ENCODE measurements at regions not wholly inside any gene's neighbourhood (a gene's known extent, or its start where the extent isn't known, plus 50 kb on each side); places are given as distances from the start of the nearest gene placed in this dataset.

DNA sequence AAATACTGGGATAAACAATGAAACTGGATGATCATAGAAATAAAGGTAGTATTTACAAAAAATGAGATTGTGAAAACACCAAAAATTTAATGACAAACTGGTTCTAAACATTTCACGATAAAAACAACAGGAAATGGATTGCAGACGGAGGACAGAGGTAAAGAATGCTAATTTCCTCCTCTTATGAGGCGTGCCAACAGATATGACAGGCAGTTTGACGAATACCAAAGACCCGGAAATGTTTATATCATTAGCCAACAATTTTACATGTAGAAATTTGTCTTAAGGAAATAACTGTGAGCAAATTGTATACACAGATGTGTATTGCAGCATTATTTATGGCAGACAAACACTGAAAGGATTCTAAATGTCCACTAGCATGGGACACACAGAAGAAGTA lies 162.0 kb upstream of the MGMT start:
- DNase-seq (ENCODE audit: low read depth in 4 of 4, low spot score in 2 of 4): no peak

- DNase-seq (ENCODE audit: low read depth in 4 of 4, low spot score in 2 of 4): no peak
Measured at GRCh38 chr10:129307141-129307540, 159.9 kb upstream of the MGMT start.

GRCh38 chr10:129308953-129309564 lies 158.0 kb upstream of the MGMT start:
- no peak for DNase-seq (ENCODE audit: low read depth in 4 of 4, low spot score in 2 of 4)

- no peak for DNase-seq (ENCODE audit: low read depth in 4 of 4, low spot score in 2 of 4)
Measured at GRCh38 chr10:129309565-129309964, 157.5 kb upstream of the MGMT start.

- DNase-seq (ENCODE audit: low read depth in 4 of 4, low spot score in 2 of 4): no peak
Measured at GRCh38 chr10:129310881-129311280, 156.2 kb upstream of the MGMT start.

DNA sequence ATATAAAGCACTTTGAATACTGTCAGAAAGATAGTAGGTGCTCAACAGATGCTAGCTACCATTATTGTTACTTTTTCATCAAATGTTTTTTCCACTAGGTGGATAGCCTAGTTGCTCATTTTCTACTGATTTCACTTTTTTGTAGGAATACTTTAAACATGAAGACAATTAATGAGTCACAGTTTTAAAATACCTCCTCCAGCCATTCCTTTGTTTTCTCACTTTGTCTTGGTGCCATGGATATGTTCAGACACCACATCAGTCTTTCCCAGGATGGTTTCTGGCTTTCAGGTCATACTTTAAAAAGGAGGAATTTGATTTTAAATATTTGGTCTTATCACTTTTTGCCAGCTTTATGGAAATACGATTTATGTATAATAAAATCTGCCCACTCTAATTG lies 147.1 kb upstream of the MGMT start:
- no peak for DNase-seq (ENCODE audit: low read depth in 4 of 4, low spot score in 2 of 4)

DNA sequence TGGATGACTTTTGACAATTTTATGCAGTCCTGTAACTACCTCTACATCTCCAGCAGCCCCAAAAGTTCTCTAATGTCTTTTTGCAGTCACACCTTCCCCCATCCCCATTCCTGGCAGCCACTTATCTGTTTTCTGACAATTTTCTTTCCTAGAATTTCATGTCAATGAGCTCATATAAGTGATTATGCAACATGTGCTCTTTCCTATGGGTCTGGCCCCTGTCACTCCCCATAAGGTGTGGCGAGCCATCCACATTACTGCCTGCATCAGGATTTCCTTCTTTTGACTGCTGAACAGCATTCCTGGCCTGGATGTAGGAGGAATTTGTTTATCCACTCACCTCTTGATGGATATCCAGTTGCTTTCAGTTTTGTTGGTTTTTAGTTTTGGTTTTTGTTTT lies 146.7 kb upstream of the MGMT start:
- DNase-seq (ENCODE audit: low read depth in 4 of 4, low spot score in 2 of 4): no peak

DNA sequence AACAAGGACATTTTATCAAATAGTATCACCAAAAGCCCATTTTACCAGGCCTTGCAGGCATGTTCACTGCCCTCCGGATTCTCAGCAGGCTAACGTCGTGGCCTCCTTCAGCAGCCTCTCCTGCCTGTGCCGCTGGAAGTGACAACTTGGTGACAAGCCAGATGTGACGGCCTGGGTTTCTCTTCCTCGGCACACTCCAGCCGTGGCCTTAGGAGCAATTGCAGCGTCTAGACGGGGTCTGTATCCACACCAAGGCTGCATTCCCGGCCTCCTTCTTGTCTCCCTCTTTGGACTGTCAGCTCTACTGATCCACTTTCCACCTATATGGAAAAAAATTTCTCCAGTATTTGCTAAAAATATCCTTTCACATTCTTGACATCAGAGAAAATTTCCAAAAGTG lies 145.3 kb upstream of the MGMT start:
- no peak for DNase-seq (ENCODE audit: low read depth in 4 of 4, low spot score in 2 of 4)

DNA sequence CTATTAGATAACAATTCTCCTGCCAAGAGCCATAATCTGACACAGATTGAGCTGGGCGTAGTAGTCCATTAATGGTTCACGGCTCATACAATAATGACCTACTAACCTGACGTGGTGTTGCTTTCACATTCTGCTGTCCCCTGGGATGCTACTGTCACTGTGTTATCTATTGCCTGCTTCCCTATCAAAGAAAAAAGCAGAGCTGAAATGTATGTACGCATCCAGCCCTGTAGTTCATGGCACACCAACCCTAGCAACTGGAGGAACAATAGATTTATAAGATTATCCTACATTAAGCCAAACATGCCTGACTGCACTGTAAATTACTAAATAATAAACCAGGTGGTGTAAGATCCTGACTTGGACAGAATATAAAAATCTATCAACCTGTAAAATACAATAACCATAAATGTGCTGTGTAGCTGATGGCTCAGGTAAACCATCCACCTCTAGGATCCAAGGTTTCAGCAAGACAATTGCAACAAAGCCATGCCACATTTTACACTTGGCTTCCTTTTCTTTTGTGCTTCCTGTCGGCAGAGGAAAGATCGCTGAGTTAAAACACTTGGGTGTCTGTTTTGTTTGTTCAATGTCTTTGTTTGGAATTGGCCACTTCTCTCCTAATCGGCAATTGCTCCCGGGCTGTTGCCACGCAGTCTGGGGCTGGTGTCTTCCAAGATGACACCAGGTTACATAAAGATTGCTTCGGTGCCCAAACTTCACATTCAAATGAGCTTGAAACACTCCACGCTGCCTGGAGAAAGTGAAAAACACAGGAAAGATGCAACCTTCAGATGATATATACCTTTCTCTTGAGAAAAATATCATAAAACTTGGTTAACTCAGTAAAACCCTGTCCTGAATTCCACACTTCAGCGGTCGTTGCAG lies 143.9 kb upstream of the MGMT start:
- no peak for DNase-seq (ENCODE audit: low read depth in 4 of 4, low spot score in 2 of 4)

GRCh38 chr10:129323879-129324278 lies 143.2 kb upstream of the MGMT start:
- no peak for DNase-seq (ENCODE audit: low read depth in 4 of 4, low spot score in 2 of 4)

DNA sequence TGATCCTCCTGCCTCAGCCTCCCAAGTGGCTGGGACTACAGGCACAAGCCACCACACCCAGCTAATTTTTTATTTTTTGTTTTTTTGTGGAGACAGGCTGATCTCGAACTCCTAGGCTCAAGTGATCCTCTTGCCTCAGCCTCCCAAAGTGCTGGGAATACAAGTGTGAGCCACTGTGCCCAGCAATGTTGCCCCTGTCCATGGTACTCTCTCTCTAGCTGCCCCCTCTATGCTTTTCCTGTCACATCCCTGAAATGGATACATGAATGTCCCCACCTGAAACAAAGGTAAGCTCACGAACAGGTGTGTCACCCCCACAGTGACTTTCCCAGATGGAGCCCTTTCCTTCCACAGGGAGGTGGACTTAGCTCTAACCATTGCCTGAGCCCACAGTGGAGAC lies 141.1 kb upstream of the MGMT start:
- no peak for DNase-seq (ENCODE audit: low read depth in 4 of 4, low spot score in 2 of 4)

DNA sequence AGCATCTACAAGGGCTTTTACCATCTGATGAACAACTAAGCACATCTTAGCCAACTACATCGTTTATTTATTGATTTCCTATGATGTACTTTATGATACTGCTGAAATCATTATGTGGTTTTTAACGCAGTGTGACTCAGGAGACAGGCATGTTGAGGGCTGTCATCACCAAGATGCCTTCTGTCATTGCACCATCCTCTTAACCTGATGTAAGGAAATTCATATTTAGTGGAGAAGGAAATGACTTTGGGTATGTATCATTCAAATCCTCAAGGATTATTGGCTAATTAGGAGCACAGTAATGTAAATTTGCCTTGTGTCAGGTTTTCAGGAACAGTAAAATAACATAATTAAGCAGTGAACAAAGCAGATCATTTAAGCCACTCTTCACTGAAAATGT lies 138.5 kb upstream of the MGMT start:
- no peak for DNase-seq (ENCODE audit: low read depth in 4 of 4, low spot score in 2 of 4)

- no peak for DNase-seq (ENCODE audit: low read depth in 4 of 4, low spot score in 2 of 4)
Measured at GRCh38 chr10:129329385-129330055, 137.5 kb upstream of the MGMT start.

DNA sequence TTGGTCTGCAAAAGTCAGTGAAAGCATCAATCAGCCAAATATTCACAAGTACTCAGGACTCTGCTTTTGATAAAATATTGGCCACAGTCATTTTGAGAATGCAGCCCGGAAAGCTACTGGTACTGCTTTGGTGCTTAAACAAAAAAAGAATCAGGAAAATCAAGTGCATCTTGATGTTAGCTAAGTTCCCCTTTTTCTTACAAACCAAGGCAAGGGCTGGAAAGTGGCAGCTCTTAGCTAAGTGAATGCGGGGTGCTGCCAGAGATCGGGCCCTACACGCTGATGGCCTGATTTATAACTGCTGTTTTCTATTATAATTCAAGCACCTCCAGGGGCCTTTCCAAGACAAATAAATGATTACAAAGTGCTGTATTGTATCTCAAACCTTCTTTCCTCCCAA lies 136.8 kb upstream of the MGMT start:
- no peak for DNase-seq (ENCODE audit: low read depth in 4 of 4, low spot score in 2 of 4)

GRCh38 chr10:129331207-129331838 lies 135.7 kb upstream of the MGMT start:
- no peak for DNase-seq (ENCODE audit: low read depth in 4 of 4, low spot score in 2 of 4)

GRCh38 chr10:129331839-129332220 lies 135.2 kb upstream of the MGMT start:
- DNase-seq (ENCODE audit: low read depth in 4 of 4, low spot score in 2 of 4): no peak

DNA sequence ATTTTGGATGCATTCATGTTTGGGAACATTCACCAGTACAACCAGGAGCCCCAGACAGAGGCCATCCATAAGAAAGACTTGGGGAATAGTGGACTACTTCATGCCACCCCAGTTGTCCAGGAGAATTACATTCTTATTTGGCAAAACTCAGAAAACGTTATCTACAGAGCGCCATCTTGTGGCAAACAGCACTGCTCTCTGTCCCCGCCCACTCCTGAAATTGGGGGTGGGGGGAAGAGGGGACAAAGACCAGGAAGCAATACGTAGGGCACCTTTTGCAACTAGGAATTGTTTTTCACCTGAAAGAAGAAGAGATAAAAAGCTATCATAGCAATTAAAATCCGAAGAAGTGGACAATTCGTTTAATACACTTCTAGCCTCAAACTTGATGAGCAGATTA lies 134.6 kb upstream of the MGMT start:
- DNase-seq (ENCODE audit: low read depth in 4 of 4, low spot score in 2 of 4): no peak

- no peak for DNase-seq (ENCODE audit: low read depth in 4 of 4, low spot score in 2 of 4)
Measured at GRCh38 chr10:129333706-129334105, 133.3 kb upstream of the MGMT start.

- DNase-seq (ENCODE audit: low read depth in 4 of 4, low spot score in 2 of 4): no peak
Measured at GRCh38 chr10:129334266-129334665, 132.8 kb upstream of the MGMT start.

DNA sequence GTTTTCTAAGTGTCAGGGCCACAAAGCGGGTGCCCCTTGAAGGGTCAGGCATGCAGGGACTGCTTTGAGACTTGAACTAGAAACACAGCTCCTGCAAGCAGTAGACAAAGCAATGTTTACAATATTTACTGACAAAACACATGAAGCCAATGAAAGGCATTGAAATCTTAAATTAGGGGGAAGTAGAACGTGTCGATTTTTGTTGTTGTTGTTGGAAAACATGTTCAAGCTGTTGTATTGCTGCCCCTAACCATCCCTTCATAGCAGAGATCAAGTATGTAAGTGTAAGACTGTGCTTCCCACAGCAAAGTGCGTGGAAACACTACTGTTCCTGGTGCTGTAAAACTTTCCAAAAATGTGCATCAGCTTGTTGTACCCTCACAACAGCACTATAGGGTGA lies 131.6 kb upstream of the MGMT start:
- no peak for DNase-seq (ENCODE audit: low read depth in 4 of 4, low spot score in 2 of 4)

DNA sequence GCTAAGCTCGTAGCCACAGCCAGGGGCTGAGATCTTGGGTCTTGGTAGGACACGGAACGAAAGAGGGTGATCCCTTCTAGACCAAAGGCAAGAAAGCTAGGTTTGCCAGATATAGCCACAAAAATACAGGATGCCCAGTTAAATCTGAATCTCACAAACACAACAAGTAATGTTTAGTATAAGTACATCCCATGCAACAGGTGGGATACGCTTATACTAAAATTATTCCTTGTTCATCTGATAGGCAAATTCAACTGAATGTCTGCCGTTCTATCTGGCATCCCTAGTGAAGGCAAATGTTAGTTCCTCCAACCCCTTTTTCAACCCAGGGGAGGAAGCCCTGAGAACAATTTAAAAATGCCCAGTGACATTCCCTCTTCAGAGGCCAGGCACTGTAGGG lies 131.1 kb upstream of the MGMT start:
- DNase-seq (ENCODE audit: low read depth in 4 of 4, low spot score in 2 of 4): no peak
